NCI-H69 (cell line): ENCODE measurements at regions not wholly inside any gene's neighbourhood (a gene's known extent, or its start where the extent isn't known, plus 50 kb on each side); places are given as distances from the start of the nearest gene placed in this dataset.

Experiments
- DNase-seq: peaks from one replicate; lab custom pipeline; 2025; lab: John Stamatoyannopoulos, UW

GRCh38 chr1:193309936-193310475 lies 123.6 kb upstream of the B3GALT2 start:
- DNase-seq, result peak; percentile 88

DNA sequence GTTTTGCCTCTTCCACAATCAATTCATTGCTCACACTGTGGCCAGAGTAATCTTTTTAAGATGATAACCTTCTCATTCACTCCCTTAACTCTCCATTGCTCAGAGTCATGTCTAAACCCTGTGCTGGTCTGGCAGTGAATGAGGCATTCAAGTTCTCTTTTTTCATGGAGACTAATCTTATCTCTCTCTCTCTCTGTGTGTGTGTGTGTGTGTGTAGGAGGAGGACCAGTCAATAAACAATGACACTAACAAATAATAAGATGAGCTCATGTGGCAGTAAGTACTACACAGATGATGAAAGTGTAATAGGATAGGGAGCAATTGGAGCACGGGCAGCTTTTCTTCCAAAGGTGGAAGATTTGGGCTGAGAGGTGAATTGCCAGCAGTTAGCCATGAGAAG lies 122.0 kb upstream of the B3GALT2 start:
- peak; percentile 26 for DNase-seq

DNA sequence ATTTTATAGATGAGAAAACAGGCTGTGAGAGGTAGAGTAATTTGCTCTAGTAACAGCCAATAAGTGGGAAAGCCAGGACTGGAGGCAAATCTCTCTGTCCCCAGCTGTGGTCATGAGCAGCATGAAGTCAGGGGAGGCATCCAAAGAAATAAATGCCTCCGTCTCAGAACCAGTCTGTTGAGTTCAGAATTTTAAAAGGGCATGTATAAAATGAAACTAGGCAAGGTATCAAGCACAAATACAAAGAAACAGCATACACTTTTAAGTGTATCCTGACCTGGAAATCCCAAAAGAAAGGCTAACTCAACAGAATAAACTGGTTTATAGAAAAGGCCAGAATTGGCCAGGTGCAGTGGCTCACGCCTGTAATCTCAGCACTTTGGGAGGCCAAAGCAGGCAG lies 120.0 kb upstream of the B3GALT2 start:
- DNase-seq, result no peak
